H1 (cell line): ENCODE measurements at regions not wholly inside any gene's neighbourhood (a gene's known extent, or its start where the extent isn't known, plus 50 kb on each side); places are given as distances from the start of the nearest gene placed in this dataset.

Source experiments
- CTCF ChIA-PET: fragments of 300-600 bp; sonication (Branson Sonifier 250); formaldehyde crosslinking; loops from one replicate; lab custom pipeline; 2021; ENCODE audit not compliant: partially characterized antibody; lab: Charles Lee
- POLR2A ChIA-PET: fragments of 300-600 bp; sonication (Branson Sonifier 250); formaldehyde crosslinking; loops from one replicate; lab custom pipeline; 2021; ENCODE audit warnings: inconsistent platforms; ENCODE audit not compliant: partially characterized antibody; lab: Charles Lee
- DNase-seq, 2 experiments: peaks; one replicate each; pipeline versions ENCODE4 v3.0.0 to v3.0.0-alpha.2; 2010 to 2022; ENCODE audit warnings: low spot score in 2 of 2, low read depth in 1 of 2, mixed read lengths in 1 of 2
- FAIRE-seq: peaks from 2 replicates; lab custom pipeline; 2011; peaks lifted over from hg19 to GRCh38; lab: Jason Lieb, UNC
- H2AFZ ChIP-seq: 2 replicates; pipeline ENCODE4 v1.8.1; 2012; ENCODE audit warnings: low read length, inconsistent platforms
- H2AK5ac ChIP-seq: 2 replicates; pipeline ENCODE4 v1.6.1; 2013; ENCODE audit warnings: low read depth, low read length
- H2BK120ac ChIP-seq: replicated peaks from 2 replicates; pipeline ENCODE3; 2013; ENCODE audit warnings: low read depth, low read length, inconsistent platforms
- H2BK12ac ChIP-seq: 2 replicates; pipeline ENCODE4 v1.6.1; 2013; ENCODE audit warnings: low read depth, low read length
- H2BK15ac ChIP-seq: 2 replicates; pipeline ENCODE4 v1.6.1; 2013; ENCODE audit warnings: low read length
- H2BK20ac ChIP-seq: 2 replicates; pipeline ENCODE4 v1.6.1; 2013; ENCODE audit warnings: low read length
- H2BK5ac ChIP-seq: 2 replicates; pipeline ENCODE4 v1.6.1; 2013; ENCODE audit warnings: low read depth, low read length
- H3K14ac ChIP-seq: 2 replicates; pipeline ENCODE4 v1.6.1; 2013; ENCODE audit warnings: inconsistent platforms; ENCODE audit not compliant: insufficient read length
- H3K18ac ChIP-seq: 2 replicates; pipeline ENCODE4 v1.6.1; 2013; ENCODE audit warnings: low read length; ENCODE audit errors: extremely low read depth
- H3K23ac ChIP-seq: 2 replicates; pipeline ENCODE4 v1.6.1; 2013; ENCODE audit warnings: inconsistent platforms; ENCODE audit not compliant: insufficient read length
- H3K23me2 ChIP-seq: 2 replicates; pipeline ENCODE4 v1.6.1; 2013; ENCODE audit warnings: low read depth, low read length
- H3K27ac ChIP-seq: 2 replicates; pipeline ENCODE4 v1.6.1; 2011; ENCODE audit warnings: low read depth, low read length, inconsistent platforms
- H3K27me3 ChIP-seq, 4 experiments: replicated peaks in 1 of 4; 1 replicate in 1 of 4; 2 replicates in 3 of 4; pipeline versions ENCODE4 v1.6.1 to v1.8.1; 2011 to 2013; ENCODE audit warnings: low read length in 3 of 4, mild to moderate bottlenecking in 3 of 4, inconsistent platforms in 2 of 4, mixed read lengths in 2 of 4, moderate library complexity in 1 of 4; ENCODE audit not compliant: control insufficient read depth in 3 of 4, insufficient read depth in 3 of 4; ENCODE audit errors: extremely low read depth in 1 of 4
- H3K36me3 ChIP-seq, 4 experiments: 2 replicates each; pipeline versions ENCODE4 v1.6.1 to v1.8.1; 2011 to 2013; ENCODE audit warnings: mild to moderate bottlenecking in 4 of 4, low read length in 3 of 4, moderate library complexity in 2 of 4, control low read depth in 1 of 4, inconsistent platforms in 1 of 4; ENCODE audit not compliant: insufficient read depth in 4 of 4, control insufficient read depth in 2 of 4
- H3K4ac ChIP-seq: replicated peaks from 2 replicates; pipeline ENCODE3; 2013; ENCODE audit warnings: low read length, low read depth, mixed read lengths, inconsistent platforms; ENCODE audit not compliant: insufficient read length
- H3K4me1 ChIP-seq, 4 experiments: replicated peaks in 1 of 4; 1 replicate in 1 of 4; 2 replicates in 3 of 4; pipeline versions ENCODE4 v1.6.1 to v1.8.1; 2011 to 2013; ENCODE audit warnings: low read length in 3 of 4, inconsistent platforms in 2 of 4, mixed read lengths in 1 of 4; ENCODE audit not compliant: insufficient read depth in 4 of 4, control insufficient read depth in 3 of 4
- H3K4me2 ChIP-seq, 2 experiments: 2 replicates each; pipeline versions ENCODE4 v1.6.1 to v1.8.1; 2011 to 2013; ENCODE audit warnings: low read depth in 2 of 2, low read length in 2 of 2, control low read depth in 1 of 2, inconsistent platforms in 1 of 2, mild to moderate bottlenecking in 1 of 2; ENCODE audit not compliant: insufficient read depth in 1 of 2
- H3K4me3 ChIP-seq, 4 experiments: fragments of 200-600, 300-600 bp in 1 of 4; sonication (generic), shearing (Covaris generic), sonication (Bioruptor Twin) in 1 of 4; 2 replicates each; pipeline versions ENCODE4 v1.5.1 to v1.8.1; 2011 to 2016; ENCODE audit warnings: low read length in 4 of 4, low read depth in 3 of 4, control low read depth in 2 of 4, inconsistent platforms in 2 of 4, mild to moderate bottlenecking in 2 of 4, mixed read lengths in 1 of 4, moderate library complexity in 1 of 4; ENCODE audit not compliant: insufficient read depth in 2 of 4; ENCODE audit errors: extremely low read depth in 1 of 4
- H3K56ac ChIP-seq: replicated peaks from 2 replicates; pipeline ENCODE3; 2013; ENCODE audit warnings: low read depth, mild to moderate bottlenecking, mixed read lengths, low read length, inconsistent platforms; ENCODE audit not compliant: insufficient read length
- H3K79me1 ChIP-seq: 2 replicates; pipeline ENCODE4 v1.6.1; 2013; ENCODE audit warnings: low read depth, low read length, control low read depth
- H3K79me2 ChIP-seq, 2 experiments: 2 replicates each; pipeline versions ENCODE4 v1.6.1 to v1.8.1; 2012 to 2013; ENCODE audit warnings: low read length in 2 of 2, mild to moderate bottlenecking in 2 of 2, inconsistent platforms in 1 of 2; ENCODE audit not compliant: insufficient read depth in 2 of 2, control insufficient read depth in 1 of 2
- H3K9ac ChIP-seq, 4 experiments: replicated peaks in 1 of 4; 1 replicate in 1 of 4; 2 replicates in 3 of 4; pipeline versions ENCODE4 v1.6.1 to v1.8.1; 2011 to 2013; ENCODE audit warnings: low read depth in 3 of 4, low read length in 3 of 4, control low read depth in 2 of 4, mild to moderate bottlenecking in 2 of 4, moderate library complexity in 2 of 4, inconsistent platforms in 1 of 4; ENCODE audit errors: extremely low read depth in 1 of 4
- H3K9me3 ChIP-seq, 2 experiments: 2 replicates each; pipeline versions ENCODE4 v1.6.1 to v1.8.1; 2012 to 2013; ENCODE audit warnings: mild to moderate bottlenecking in 2 of 2, moderate library complexity in 2 of 2, control low read depth in 1 of 2, inconsistent platforms in 1 of 2, low read depth in 1 of 2, low read length in 1 of 2, mixed read lengths in 1 of 2; ENCODE audit not compliant: insufficient read depth in 2 of 2
- H4K20me1 ChIP-seq, 2 experiments: replicated peaks in 1 of 2; 2 replicates each; pipeline versions ENCODE3 to v1.8.1; 2011 to 2013; ENCODE audit warnings: inconsistent platforms in 2 of 2, low read length in 2 of 2, mild to moderate bottlenecking in 1 of 2; ENCODE audit not compliant: insufficient read depth in 2 of 2, control insufficient read depth in 1 of 2
- H4K5ac ChIP-seq: 2 replicates; pipeline ENCODE4 v1.6.1; 2013; ENCODE audit warnings: low read length, low read depth, mixed read lengths, inconsistent platforms; ENCODE audit not compliant: insufficient read length
- H4K8ac ChIP-seq: 2 replicates; pipeline ENCODE4 v1.8.0; 2013; ENCODE audit warnings: mild to moderate bottlenecking, moderate library complexity, low read length, inconsistent platforms; ENCODE audit not compliant: insufficient read depth; ENCODE audit errors: extremely low read depth
- H4K91ac ChIP-seq: replicated peaks from 2 replicates; pipeline ENCODE3; 2013; ENCODE audit warnings: low read length, mixed read lengths, inconsistent platforms; ENCODE audit not compliant: insufficient read length
- ASH2L ChIP-seq: fragments of 200-600, 300-600 bp; sonication (generic); IDR thresholded peaks from one replicate; pipeline ENCODE4 v1.7.1; 2017; ENCODE audit warnings: low read length
- HDAC6 ChIP-seq: IDR thresholded peaks from one replicate; pipeline ENCODE4 v1.7.1; 2012; ENCODE audit warnings: low read depth, mild to moderate bottlenecking, inconsistent platforms, low read length, moderate library complexity
- JUN ChIP-seq: IDR thresholded peaks from 2 replicates; pipeline ENCODE4 v1.6.1; 2011; ENCODE audit warnings: low read depth, mild to moderate bottlenecking, improper control_type of control experiment, low read length
- KDM5A ChIP-seq: fragments of 200-600 bp; IDR thresholded peaks from 2 replicates; pipeline ENCODE4 v1.7.1; 2012; ENCODE audit warnings: mild to moderate bottlenecking, low read length, inconsistent platforms, mixed read lengths
- NANOG ChIP-seq: IDR thresholded peaks from 2 replicates; pipeline ENCODE4 v1.6.1; 2011; ENCODE audit warnings: low read length, low read depth, mild to moderate bottlenecking, inconsistent platforms; ENCODE audit not compliant: insufficient read depth, poor library complexity, severe bottlenecking
- NRF1 ChIP-seq: IDR thresholded peaks from 2 replicates; pipeline ENCODE4 v1.6.1; 2011; ENCODE audit warnings: mild to moderate bottlenecking, low read depth, low read length, improper control_type of control experiment
- POLR2AphosphoS5 ChIP-seq: IDR thresholded peaks from 2 replicates; pipeline ENCODE4 v1.6.1; 2011; ENCODE audit warnings: low read depth, low read length
- SAP30 ChIP-seq: fragments of 300-600 bp; sonication (generic); IDR thresholded peaks from 2 replicates; pipeline ENCODE4 v1.7.1; 2012; ENCODE audit warnings: low read length, moderate library complexity, mild to moderate bottlenecking, inconsistent platforms; ENCODE audit not compliant: insufficient read depth, insufficient replicate concordance
- TAF1 ChIP-seq: IDR thresholded peaks from 2 replicates; pipeline ENCODE4 v1.6.1; 2011; ENCODE audit warnings: mild to moderate bottlenecking, low read depth, low read length
- TAF7 ChIP-seq: optimal IDR thresholded peaks from 2 replicates; pipeline ENCODE3; 2011; ENCODE audit warnings: low read depth, mild to moderate bottlenecking, inconsistent platforms, low read length, moderate library complexity, borderline replicate concordance
- WGBS, 2 experiments: shearing (Covaris generic) in 1 of 2; methylation state at CpG; one replicate each; pipeline versions ENCODE4 v1.1.6 to v1.1.7; 2013 to 2015; ENCODE audit warnings: low lambda C conversion rate in 2 of 2, mixed read lengths in 2 of 2, inconsistent platforms in 1 of 2, low coverage in 1 of 2, missing lambda C conversion rate in 1 of 2; ENCODE audit not compliant: insufficient replicate concordance in 2 of 2, insufficient coverage in 1 of 2, insufficient read length in 1 of 2; ENCODE audit errors: extremely low coverage in 1 of 2, missing lambda C conversion rate in 1 of 2; 5-methylcytosine and 5-hydroxymethylcytosine counted together
- TF ChIP-seq, protein P1 (sequence below), 3 experiments: IDR thresholded peaks; 1 replicate in 2 of 3; 2 replicates in 1 of 3; pipeline versions ENCODE4 v1.5.1 to v1.6.1; 2011; ENCODE audit warnings: low read length in 3 of 3, mild to moderate bottlenecking in 3 of 3, inconsistent platforms in 2 of 3, low read depth in 1 of 3, moderate library complexity in 1 of 3; ENCODE audit not compliant: insufficient read depth in 1 of 3; ENCODE audit errors: control extremely low read depth in 1 of 3

DNA sequence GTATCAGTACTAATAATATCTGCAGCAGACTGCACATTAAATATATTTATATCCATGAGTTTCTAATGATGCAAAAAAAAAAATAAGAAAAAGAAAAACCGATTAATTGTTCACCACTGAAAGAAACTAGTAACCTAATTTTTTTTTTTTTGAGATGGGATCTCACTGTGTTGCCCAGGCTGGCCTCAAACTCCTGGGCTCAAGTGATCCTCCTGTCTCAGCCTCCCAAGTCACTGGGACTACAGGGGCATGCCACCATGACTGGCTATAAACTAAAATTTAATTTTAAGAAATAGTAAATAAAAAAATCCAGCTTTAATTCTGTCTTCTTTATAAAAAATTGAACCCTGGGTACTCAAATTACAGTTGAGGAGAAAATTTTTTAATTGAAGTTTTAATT, 358.2 kb downstream of the QKI start:
- POLR2A ChIA-PET = no interaction called here
- TF ChIP-seq POLR2AphosphoS5 (no peak), HDAC6 (no peak), ASH2L (no peak), SAP30 (no peak), KDM5A (no peak), NRF1 (no peak), JUN (no peak), NANOG (no peak), TAF7 (no peak), TAF1 (no peak)
- TF ChIP-seq, protein P1, sequence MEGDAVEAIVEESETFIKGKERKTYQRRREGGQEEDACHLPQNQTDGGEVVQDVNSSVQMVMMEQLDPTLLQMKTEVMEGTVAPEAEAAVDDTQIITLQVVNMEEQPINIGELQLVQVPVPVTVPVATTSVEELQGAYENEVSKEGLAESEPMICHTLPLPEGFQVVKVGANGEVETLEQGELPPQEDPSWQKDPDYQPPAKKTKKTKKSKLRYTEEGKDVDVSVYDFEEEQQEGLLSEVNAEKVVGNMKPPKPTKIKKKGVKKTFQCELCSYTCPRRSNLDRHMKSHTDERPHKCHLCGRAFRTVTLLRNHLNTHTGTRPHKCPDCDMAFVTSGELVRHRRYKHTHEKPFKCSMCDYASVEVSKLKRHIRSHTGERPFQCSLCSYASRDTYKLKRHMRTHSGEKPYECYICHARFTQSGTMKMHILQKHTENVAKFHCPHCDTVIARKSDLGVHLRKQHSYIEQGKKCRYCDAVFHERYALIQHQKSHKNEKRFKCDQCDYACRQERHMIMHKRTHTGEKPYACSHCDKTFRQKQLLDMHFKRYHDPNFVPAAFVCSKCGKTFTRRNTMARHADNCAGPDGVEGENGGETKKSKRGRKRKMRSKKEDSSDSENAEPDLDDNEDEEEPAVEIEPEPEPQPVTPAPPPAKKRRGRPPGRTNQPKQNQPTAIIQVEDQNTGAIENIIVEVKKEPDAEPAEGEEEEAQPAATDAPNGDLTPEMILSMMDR (IDR thresholded peaks at IDR 0.05; ENCODE audit: control extremely low read depth in 1 of 3, insufficient read depth in 1 of 3, low read depth in 1 of 3, low read length in 3 of 3) = no peak

More for the DNA sequence above, 358.2 kb downstream of the QKI start:
- H3K9me3 ChIP-seq = no peaks in the 10 kb centered on the region
- H3K56ac ChIP-seq = no peak overlapping the region
- no peaks in the 10 kb centered on the region for H3K79me2 ChIP-seq
- no peaks in the 10 kb centered on the region for H3K4me1 ChIP-seq
- no peaks in the 10 kb centered on the region for H3K27me3 ChIP-seq
- H3K27ac ChIP-seq = no peak overlapping the region
- H2AK5ac ChIP-seq = no peak overlapping the region
- H3K36me3 ChIP-seq = no peaks in the 10 kb centered on the region
- no peak overlapping the region for H2BK12ac ChIP-seq
- H2BK5ac ChIP-seq = no peak overlapping the region
- no peak overlapping the region for H3K18ac ChIP-seq
- H3K79me1 ChIP-seq = no peaks in the 10 kb centered on the region
- H3K23ac ChIP-seq = no peak overlapping the region
- DNase-seq = no peak
- no peak overlapping the region for H2AFZ ChIP-seq
- H4K91ac ChIP-seq = no peak overlapping the region
- no peak overlapping the region for H3K4me3 ChIP-seq
- no peak overlapping the region for H3K4ac ChIP-seq
- CTCF ChIA-PET = interaction anchor here (1.5 kb wide), 1 partner anchor 13 kb away, joined by 3 read pairs; no protein-coding TSS in a partner anchor
- no peak overlapping the region for H4K8ac ChIP-seq
- 91% methylated on average over 1 of the region's 1 CpG; no CpG with 5 or more reads in 1 of the 2 experiments for WGBS, 2 experiments
- no peak overlapping the region for H3K14ac ChIP-seq
- no peak overlapping the region for H3K4me2 ChIP-seq
- no peak overlapping the region for H2BK120ac ChIP-seq
- H4K5ac ChIP-seq = no peak overlapping the region
- H3K9ac ChIP-seq = no peak overlapping the region
- H2BK20ac ChIP-seq = no peak overlapping the region
- no peak for FAIRE-seq
- H3K23me2 ChIP-seq = no peaks in the 10 kb centered on the region
- H2BK15ac ChIP-seq = no peak overlapping the region
- no peaks in the 10 kb centered on the region for H4K20me1 ChIP-seq
